ENCODE measurements at regions not wholly inside any gene's neighbourhood (a gene's known extent, or its start where the extent isn't known, plus 50 kb on each side); places are given as distances from the start of the nearest gene placed in this dataset.

GRCh38 chrX:98338544-98338943 is 1454.8 kb downstream of the RPA4 start:
- Histone ChIP-seq H3K27me3 (ENCODE audit: control insufficient read depth in 2 of 2, insufficient read depth in 2 of 2, low read length in 2 of 2) (no peaks in the 10 kb centered on the region), H3K36me3 (ENCODE audit: control insufficient read depth in 2 of 3, insufficient read depth in 3 of 3, low read length in 3 of 3) (no peaks in the 10 kb centered on the region), H3K9me3 (ENCODE audit: control insufficient read depth in 2 of 3, low read length in 3 of 3) (no peaks in the 10 kb centered on the region), H3K27ac (ENCODE audit: low read depth, low read length) (no peak overlapping the region), H3K4me3 (ENCODE audit: low read length) (no peak overlapping the region), H3K4me1 (ENCODE audit: control insufficient read depth in 2 of 2, insufficient read depth in 2 of 2, low read length in 2 of 2) (no peaks in the 10 kb centered on the region)
- no peaks in the 10 kb centered on the region for H3K4me1 Mint-ChIP-seq
- peaks cover 0 to 19% (median 4%) of the 10 kb centered on the region in 11 donors for H3K9me3 Mint-ChIP-seq
- CTCF ChIA-PET = no interaction called here
- no peaks in the 10 kb centered on the region for H3K36me3 Mint-ChIP-seq
- intact Hi-C loops (cut with micrococcal nuclease) = no loop called here
- ATAC-seq = no peak
- H3K4me3 Mint-ChIP-seq = no peak overlapping the region
- H3K27me3 Mint-ChIP-seq = no peaks in the 10 kb centered on the region
- POLR2A ChIA-PET = no interaction called here
- H3K27ac Mint-ChIP-seq = no peak overlapping the region
- DNase-seq = no peak

GRCh38 chrX:98350940-98351339 is 1467.2 kb downstream of the RPA4 start:
- POLR2A ChIA-PET = no interaction called here
- no peak overlapping the region for H3K4me3 Mint-ChIP-seq
- DNase-seq (no peak), ATAC-seq (no peak)
- no peak overlapping the region for H3K4me3 ChIP-seq (ENCODE audit: low read length)
- H3K27ac ChIP-seq (ENCODE audit: low read depth, low read length) = no peak overlapping the region
- H3K27me3 Mint-ChIP-seq = no peaks in the 10 kb centered on the region
- H3K9me3 ChIP-seq (ENCODE audit: control insufficient read depth in 2 of 3, low read length in 3 of 3) = no peaks in the 10 kb centered on the region
- H3K4me1 ChIP-seq (ENCODE audit: control insufficient read depth in 2 of 2, insufficient read depth in 2 of 2, low read length in 2 of 2) = no peaks in the 10 kb centered on the region
- intact Hi-C loops (cut with micrococcal nuclease) = no loop called here
- no peaks in the 10 kb centered on the region for H3K4me1 Mint-ChIP-seq
- no peaks in the 10 kb centered on the region for H3K36me3 ChIP-seq (ENCODE audit: control insufficient read depth in 2 of 3, insufficient read depth in 3 of 3, low read length in 3 of 3)
- CTCF ChIA-PET = no interaction called here
- H3K9me3 Mint-ChIP-seq = peaks cover 0 to 4% (median 0%) of the 10 kb centered on the region in 11 donors
- H3K27me3 ChIP-seq (ENCODE audit: control insufficient read depth in 2 of 2, insufficient read depth in 2 of 2, low read length in 2 of 2) = no peaks in the 10 kb centered on the region
- no peaks in the 10 kb centered on the region for H3K36me3 Mint-ChIP-seq
- no peak overlapping the region for H3K27ac Mint-ChIP-seq

GRCh38 chrX:98357146-98357545 is 1473.4 kb downstream of the RPA4 start:
- no peak overlapping the region for H3K4me3 ChIP-seq (ENCODE audit: low read length)
- DNase-seq = no peak
- H3K36me3 ChIP-seq (ENCODE audit: control insufficient read depth in 2 of 3, insufficient read depth in 3 of 3, low read length in 3 of 3) = no peaks in the 10 kb centered on the region
- Mint-ChIP-seq H3K4me3 (no peak overlapping the region), H3K9me3 (peaks cover 0 to 3% (median 0%) of the 10 kb centered on the region in 11 donors), H3K4me1 (no peaks in the 10 kb centered on the region), H3K27me3 (no peaks in the 10 kb centered on the region), H3K27ac (no peak overlapping the region), H3K36me3 (no peaks in the 10 kb centered on the region)
- no peak overlapping the region for H3K27ac ChIP-seq (ENCODE audit: low read depth, low read length)
- intact Hi-C loops (cut with micrococcal nuclease) = no loop called here
- H3K4me1 ChIP-seq (ENCODE audit: control insufficient read depth in 2 of 2, insufficient read depth in 2 of 2, low read length in 2 of 2) = no peaks in the 10 kb centered on the region
- no peak for ATAC-seq
- POLR2A ChIA-PET = no interaction called here
- CTCF ChIA-PET = no interaction called here
- H3K27me3 ChIP-seq (ENCODE audit: control insufficient read depth in 2 of 2, insufficient read depth in 2 of 2, low read length in 2 of 2) = no peaks in the 10 kb centered on the region
- H3K9me3 ChIP-seq (ENCODE audit: control insufficient read depth in 2 of 3, low read length in 3 of 3) = no peaks in the 10 kb centered on the region

- Histone ChIP-seq H3K36me3 (ENCODE audit: control insufficient read depth in 2 of 3, insufficient read depth in 3 of 3, low read length in 3 of 3) (no peaks in the 10 kb centered on the region), H3K4me3 (ENCODE audit: low read length) (no peak overlapping the region), H3K4me1 (ENCODE audit: control insufficient read depth in 2 of 2, insufficient read depth in 2 of 2, low read length in 2 of 2) (no peaks in the 10 kb centered on the region), H3K27me3 (ENCODE audit: control insufficient read depth in 2 of 2, insufficient read depth in 2 of 2, low read length in 2 of 2) (no peaks in the 10 kb centered on the region), H3K9me3 (ENCODE audit: control insufficient read depth in 2 of 3, low read length in 3 of 3) (no peaks in the 10 kb centered on the region), H3K27ac (ENCODE audit: low read depth, low read length) (no peak overlapping the region)
- DNase-seq = no peak
- Mint-ChIP-seq H3K36me3 (no peaks in the 10 kb centered on the region), H3K9me3 (peaks cover 0 to 6% (median 0%) of the 10 kb centered on the region in 11 donors), H3K4me3 (no peak overlapping the region), H3K27ac (no peak overlapping the region), H3K27me3 (no peaks in the 10 kb centered on the region), H3K4me1 (no peaks in the 10 kb centered on the region)
- ATAC-seq = no peak
- intact Hi-C loops (cut with micrococcal nuclease) = no loop called here
- ChIA-PET CTCF (no interaction called here), POLR2A (no interaction called here)
Observed at GRCh38 chrX:98362630-98363029, 1478.9 kb downstream of the RPA4 start.

- Mint-ChIP-seq H3K9me3 (peaks cover 0 to 11% (median 2%) of the 10 kb centered on the region in 11 donors), H3K4me1 (no peaks in the 10 kb centered on the region), H3K27ac (no peak overlapping the region), H3K27me3 (no peaks in the 10 kb centered on the region), H3K36me3 (no peaks in the 10 kb centered on the region), H3K4me3 (no peak overlapping the region)
- H3K9me3 ChIP-seq (ENCODE audit: control insufficient read depth in 2 of 3, low read length in 3 of 3) = no peaks in the 10 kb centered on the region
- ATAC-seq (no peak), DNase-seq (no peak)
- ChIA-PET POLR2A (no interaction called here), CTCF (no interaction called here)
- H3K27ac ChIP-seq (ENCODE audit: low read depth, low read length) = no peak overlapping the region
- no peaks in the 10 kb centered on the region for H3K4me1 ChIP-seq (ENCODE audit: control insufficient read depth in 2 of 2, insufficient read depth in 2 of 2, low read length in 2 of 2)
- no peaks in the 10 kb centered on the region for H3K36me3 ChIP-seq (ENCODE audit: control insufficient read depth in 2 of 3, insufficient read depth in 3 of 3, low read length in 3 of 3)
- H3K4me3 ChIP-seq (ENCODE audit: low read length) = no peak overlapping the region
- intact Hi-C loops (cut with micrococcal nuclease) = no loop called here
- no peaks in the 10 kb centered on the region for H3K27me3 ChIP-seq (ENCODE audit: control insufficient read depth in 2 of 2, insufficient read depth in 2 of 2, low read length in 2 of 2)
Observed at GRCh38 chrX:98371994-98372393, 1488.3 kb downstream of the RPA4 start.

- Histone ChIP-seq H3K9me3 (ENCODE audit: control insufficient read depth in 2 of 3, low read length in 3 of 3) (no peaks in the 10 kb centered on the region), H3K4me1 (ENCODE audit: control insufficient read depth in 2 of 2, insufficient read depth in 2 of 2, low read length in 2 of 2) (no peaks in the 10 kb centered on the region), H3K27ac (ENCODE audit: low read depth, low read length) (no peak overlapping the region), H3K36me3 (ENCODE audit: control insufficient read depth in 2 of 3, insufficient read depth in 3 of 3, low read length in 3 of 3) (no peaks in the 10 kb centered on the region), H3K4me3 (ENCODE audit: low read length) (no peak overlapping the region), H3K27me3 (ENCODE audit: control insufficient read depth in 2 of 2, insufficient read depth in 2 of 2, low read length in 2 of 2) (no peaks in the 10 kb centered on the region)
- POLR2A ChIA-PET = no interaction called here
- no peak overlapping the region for H3K27ac Mint-ChIP-seq
- no peaks in the 10 kb centered on the region for H3K27me3 Mint-ChIP-seq
- no peak for ATAC-seq
- no peaks in the 10 kb centered on the region for H3K36me3 Mint-ChIP-seq
- H3K4me3 Mint-ChIP-seq = no peak overlapping the region
- DNase-seq = no peak
- peaks cover 0 to 25% (median 4%) of the 10 kb centered on the region in 11 donors for H3K9me3 Mint-ChIP-seq
- CTCF ChIA-PET = no interaction called here
- intact Hi-C loops (cut with micrococcal nuclease) = no loop called here
- no peaks in the 10 kb centered on the region for H3K4me1 Mint-ChIP-seq
Observed at GRCh38 chrX:98379134-98379533, 1495.4 kb downstream of the RPA4 start.

- H3K4me1 ChIP-seq (ENCODE audit: control insufficient read depth in 2 of 2, insufficient read depth in 2 of 2, low read length in 2 of 2) = no peaks in the 10 kb centered on the region
- Mint-ChIP-seq H3K27me3 (no peaks in the 10 kb centered on the region), H3K36me3 (no peaks in the 10 kb centered on the region), H3K9me3 (peaks cover 0 to 20% (median 3%) of the 10 kb centered on the region in 11 donors), H3K27ac (no peak overlapping the region), H3K4me3 (no peak overlapping the region), H3K4me1 (no peaks in the 10 kb centered on the region)
- CTCF ChIA-PET = no interaction called here
- no peaks in the 10 kb centered on the region for H3K27me3 ChIP-seq (ENCODE audit: control insufficient read depth in 2 of 2, insufficient read depth in 2 of 2, low read length in 2 of 2)
- intact Hi-C loops (cut with micrococcal nuclease) = no loop called here
- DNase-seq = no peak
- no peaks in the 10 kb centered on the region for H3K36me3 ChIP-seq (ENCODE audit: control insufficient read depth in 2 of 3, insufficient read depth in 3 of 3, low read length in 3 of 3)
- no peak overlapping the region for H3K4me3 ChIP-seq (ENCODE audit: low read length)
- H3K27ac ChIP-seq (ENCODE audit: low read depth, low read length) = no peak overlapping the region
- H3K9me3 ChIP-seq (ENCODE audit: control insufficient read depth in 2 of 3, low read length in 3 of 3) = no peaks in the 10 kb centered on the region
- POLR2A ChIA-PET = no interaction called here
- ATAC-seq = no peak
Observed at GRCh38 chrX:98380106-98380505, 1496.4 kb downstream of the RPA4 start.

All from naive thymus-derived CD4-positive, alpha-beta T cell (primary cell).